ENCODE measurements at regions not wholly inside any gene's neighbourhood (a gene's known extent, or its start where the extent isn't known, plus 50 kb on each side); places are given as distances from the start of the nearest gene placed in this dataset.

DNA sequence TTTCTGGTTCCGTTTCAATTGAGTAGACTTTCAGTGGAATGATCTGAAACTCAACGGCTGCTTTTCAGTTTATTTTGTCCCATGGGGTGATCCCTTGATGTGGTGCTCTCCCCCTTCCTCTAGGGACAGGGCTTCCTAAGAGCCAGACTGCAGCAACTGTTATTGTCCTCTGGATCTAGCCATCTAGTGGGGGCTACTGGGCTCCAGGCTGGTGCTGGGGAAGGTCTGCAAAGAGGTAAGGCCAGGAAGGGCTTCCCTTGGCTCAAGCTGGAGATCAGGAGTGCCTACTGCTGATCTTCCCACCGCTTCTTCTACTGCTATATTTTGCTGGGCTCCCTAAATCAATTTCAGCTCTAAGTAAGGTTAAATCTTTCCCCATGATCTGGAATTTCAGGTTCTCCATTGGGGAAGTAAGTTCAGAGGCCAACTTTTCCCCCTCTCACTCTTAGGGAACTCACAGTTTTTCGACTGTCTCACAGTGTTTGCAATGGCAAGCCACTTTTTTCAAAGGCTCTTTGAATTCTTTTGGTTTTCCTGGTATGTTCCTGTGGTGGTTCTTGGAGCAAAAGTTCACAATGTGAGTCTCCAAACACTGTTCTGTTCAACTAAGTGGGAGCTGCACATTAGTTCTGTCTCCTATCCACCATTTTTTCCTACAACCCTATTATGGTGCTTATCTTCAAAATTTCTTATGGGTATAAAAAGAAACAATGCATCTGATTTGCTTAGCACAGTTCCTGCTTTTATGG is 286.2 kb upstream of the EXOC2 start:
- TF ChIP-seq, protein P1, sequence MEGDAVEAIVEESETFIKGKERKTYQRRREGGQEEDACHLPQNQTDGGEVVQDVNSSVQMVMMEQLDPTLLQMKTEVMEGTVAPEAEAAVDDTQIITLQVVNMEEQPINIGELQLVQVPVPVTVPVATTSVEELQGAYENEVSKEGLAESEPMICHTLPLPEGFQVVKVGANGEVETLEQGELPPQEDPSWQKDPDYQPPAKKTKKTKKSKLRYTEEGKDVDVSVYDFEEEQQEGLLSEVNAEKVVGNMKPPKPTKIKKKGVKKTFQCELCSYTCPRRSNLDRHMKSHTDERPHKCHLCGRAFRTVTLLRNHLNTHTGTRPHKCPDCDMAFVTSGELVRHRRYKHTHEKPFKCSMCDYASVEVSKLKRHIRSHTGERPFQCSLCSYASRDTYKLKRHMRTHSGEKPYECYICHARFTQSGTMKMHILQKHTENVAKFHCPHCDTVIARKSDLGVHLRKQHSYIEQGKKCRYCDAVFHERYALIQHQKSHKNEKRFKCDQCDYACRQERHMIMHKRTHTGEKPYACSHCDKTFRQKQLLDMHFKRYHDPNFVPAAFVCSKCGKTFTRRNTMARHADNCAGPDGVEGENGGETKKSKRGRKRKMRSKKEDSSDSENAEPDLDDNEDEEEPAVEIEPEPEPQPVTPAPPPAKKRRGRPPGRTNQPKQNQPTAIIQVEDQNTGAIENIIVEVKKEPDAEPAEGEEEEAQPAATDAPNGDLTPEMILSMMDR (IDR thresholded peaks at IDR 0.05): no peak
- TF ChIP-seq RAD21 (IDR thresholded peaks at IDR 0.05; ENCODE audit: low read length) (no peak), TAF1 (IDR thresholded peaks at IDR 0.05; ENCODE audit: borderline replicate concordance, low read depth, low read length) (no peak), RCOR1 (IDR thresholded peaks at IDR 0.05; ENCODE audit: low read length) (no peak), SMC3 (IDR thresholded peaks at IDR 0.05; ENCODE audit: low read depth, low read length) (no peak)
- TF ChIP-seq, protein P2, sequence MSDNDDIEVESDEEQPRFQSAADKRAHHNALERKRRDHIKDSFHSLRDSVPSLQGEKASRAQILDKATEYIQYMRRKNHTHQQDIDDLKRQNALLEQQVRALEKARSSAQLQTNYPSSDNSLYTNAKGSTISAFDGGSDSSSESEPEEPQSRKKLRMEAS (IDR thresholded peaks at IDR 0.05; ENCODE audit: low read depth): no peak
- TF ChIP-seq, protein P3, sequence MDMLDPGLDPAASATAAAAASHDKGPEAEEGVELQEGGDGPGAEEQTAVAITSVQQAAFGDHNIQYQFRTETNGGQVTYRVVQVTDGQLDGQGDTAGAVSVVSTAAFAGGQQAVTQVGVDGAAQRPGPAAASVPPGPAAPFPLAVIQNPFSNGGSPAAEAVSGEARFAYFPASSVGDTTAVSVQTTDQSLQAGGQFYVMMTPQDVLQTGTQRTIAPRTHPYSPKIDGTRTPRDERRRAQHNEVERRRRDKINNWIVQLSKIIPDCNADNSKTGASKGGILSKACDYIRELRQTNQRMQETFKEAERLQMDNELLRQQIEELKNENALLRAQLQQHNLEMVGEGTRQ (IDR thresholded peaks at IDR 0.05; ENCODE audit: borderline replicate concordance, low read depth, low read length): no peak

All from SK-N-SH (cell line).